GM21390 (cell line): ENCODE measurements at regions not wholly inside any gene's neighbourhood (a gene's known extent, or its start where the extent isn't known, plus 50 kb on each side); places are given as distances from the start of the nearest gene placed in this dataset.
"Not testable (repeated sequence)": the region's sequence is repeated elsewhere in the genome, so short reads cannot be mapped to it uniquely, and the experiment has no call there.

Source experiments
- ATAC-seq: cut with Tn5 transposase; IDR thresholded peaks from one replicate; pipeline ENCODE4 v1.9.1; 2021; ENCODE audit not compliant: unreplicated experiment

DNA sequence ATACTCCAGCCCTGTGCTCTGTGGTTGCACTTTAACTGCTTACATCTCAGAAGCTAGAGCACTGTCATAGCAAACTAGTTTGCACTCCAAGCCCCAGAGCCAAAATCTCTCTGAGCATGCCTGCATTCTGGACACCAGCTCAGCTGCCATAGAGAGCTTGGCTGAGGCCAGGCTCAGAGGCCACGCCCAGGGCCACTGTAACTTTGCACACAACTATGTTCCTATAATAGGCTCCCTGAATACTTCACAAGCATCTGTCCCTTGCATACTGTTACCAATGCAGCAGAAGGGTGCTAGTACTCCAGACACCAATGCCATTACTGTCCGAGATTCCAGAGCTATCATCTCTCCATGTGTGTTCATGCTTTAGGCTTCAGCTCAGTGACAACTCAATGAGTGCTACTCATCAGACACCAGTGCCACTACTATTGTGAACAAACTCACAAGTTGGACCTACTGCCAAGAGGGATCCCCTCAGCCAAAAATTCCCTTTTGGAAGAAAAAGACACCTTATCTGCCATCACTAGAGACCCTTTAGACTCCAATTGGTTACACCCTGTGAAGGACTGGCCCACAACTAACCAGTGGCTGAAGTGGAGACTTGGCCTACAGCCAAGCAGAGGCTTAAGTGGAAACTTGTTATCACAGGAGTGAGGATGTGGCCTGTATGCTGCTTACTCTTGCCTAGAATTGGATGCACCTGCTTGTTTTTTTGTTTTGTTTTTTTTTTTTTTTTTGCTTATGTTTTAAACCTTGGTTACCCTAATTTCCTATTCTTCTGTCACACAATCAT lies 211.6 kb upstream of the MAGI2 start:
- no peak for ATAC-seq

DNA sequence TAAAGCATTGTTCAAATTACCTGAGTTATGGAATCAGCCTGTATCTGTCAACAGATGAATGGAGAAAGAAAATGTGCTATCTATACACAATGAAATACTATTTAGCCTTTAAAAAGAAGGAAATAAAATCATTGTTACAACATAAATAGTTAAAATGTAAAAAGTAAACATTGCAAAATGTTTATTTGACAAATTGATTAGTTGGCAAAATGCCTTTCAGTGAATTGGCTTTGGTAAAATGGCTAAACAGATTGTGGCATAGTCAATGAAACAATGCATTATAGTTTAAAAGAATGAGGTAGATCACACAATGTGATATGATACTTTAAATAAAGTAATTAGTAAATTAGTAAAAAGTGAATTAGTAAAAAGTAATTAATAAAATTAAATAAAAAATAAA lies 204.8 kb upstream of the MAGI2 start:
- no peak for ATAC-seq

DNA sequence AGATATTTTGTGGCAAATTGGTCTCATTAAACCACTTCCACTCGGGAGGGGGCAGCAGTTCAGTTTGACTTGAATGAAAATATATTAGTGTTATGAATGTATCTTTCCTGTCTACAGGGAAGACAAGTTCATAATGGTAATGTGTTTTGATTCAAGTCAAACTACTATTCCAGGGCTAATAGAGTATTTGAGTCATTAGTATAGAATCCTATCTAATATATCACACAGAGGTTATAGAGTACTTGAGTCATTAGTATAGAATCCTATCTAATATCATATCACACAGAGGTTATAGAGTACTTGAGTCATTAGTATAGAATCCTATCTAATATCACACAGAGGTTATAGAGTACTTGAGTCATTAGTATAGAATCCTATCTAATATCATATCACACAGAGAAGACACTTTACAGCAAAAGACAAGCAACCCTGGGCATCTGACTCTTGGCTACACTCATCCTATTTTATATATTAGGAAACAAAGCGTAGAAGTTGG lies 199.7 kb upstream of the MAGI2 start:
- ATAC-seq: no peak

DNA sequence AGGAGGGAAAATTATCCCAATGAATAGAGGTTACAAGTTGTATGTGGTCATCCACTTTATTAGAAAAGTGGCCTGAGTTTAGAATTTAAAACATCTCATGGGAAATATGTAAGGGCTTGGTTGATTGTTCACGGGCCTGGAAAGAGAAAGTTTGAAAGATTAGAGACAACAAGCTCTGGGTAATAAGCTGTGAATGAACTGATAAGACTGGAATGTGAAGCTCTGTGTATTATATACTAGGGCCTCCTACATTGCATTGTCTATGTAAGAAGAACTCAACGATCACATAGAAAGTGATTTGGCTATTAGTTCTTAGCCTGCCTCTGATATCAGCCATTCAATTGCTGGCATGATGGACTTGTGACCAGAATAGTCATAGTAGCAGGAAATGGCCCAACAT lies 199.2 kb upstream of the MAGI2 start:
- no peak for ATAC-seq

DNA sequence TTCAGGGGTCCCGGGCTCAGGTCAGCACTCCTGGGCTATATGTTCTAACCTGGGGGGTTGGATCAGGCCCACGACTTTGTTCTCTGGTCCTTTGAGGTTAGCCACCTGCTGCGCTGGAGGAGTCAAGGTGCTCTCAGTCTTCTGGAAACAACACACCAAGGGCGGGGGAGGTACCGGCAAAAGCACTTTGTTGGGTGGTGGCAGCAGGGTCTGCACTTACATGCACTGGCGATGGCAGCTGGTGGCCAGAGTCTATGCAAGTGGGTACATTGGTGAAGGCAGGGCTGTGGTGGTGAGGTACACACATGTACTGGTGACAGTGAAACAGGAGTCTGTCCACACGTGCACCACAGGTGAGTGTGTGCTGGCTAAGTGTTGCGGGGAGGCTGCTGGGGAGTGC lies 194.2 kb upstream of the MAGI2 start:
- no peak for ATAC-seq

DNA sequence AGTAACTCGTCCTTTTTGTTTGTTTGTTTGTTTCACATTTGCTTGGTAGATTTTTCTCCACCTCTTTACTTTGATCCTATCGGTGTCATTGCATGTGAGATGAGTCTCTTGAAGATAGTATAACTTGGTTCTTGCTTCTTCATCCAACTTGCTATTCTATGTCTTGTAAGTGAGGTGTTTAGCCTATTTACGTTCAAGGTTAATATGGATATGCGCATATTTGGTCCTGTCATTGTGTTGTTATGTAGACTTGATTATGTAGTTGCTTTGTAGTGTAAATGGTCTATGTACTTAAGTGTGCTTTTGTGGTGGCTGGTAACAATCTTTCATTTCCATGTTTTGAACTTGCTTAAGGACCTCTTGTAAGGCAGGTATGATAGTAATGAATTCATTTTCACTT lies 192.8 kb upstream of the MAGI2 start:
- ATAC-seq: no peak

DNA sequence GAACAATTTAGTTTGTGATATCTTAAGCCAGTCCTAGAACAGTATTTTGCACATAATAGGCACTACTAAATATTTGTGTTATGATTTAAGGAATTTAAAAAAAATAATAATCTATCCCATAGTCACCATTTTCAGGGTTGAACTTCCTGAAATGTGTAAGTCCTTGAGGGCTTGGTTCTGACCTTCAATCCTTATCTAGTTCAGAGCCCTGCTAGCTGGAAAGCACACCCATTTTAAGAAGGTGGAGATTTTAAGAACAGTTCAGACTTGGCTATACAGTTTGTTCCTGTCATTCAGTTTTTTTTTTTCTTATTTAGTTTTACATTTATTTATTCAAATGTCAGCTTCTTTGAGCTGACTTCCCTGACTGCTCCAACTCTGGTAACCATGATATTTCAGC lies 183.4 kb upstream of the MAGI2 start:
- ATAC-seq: no peak

DNA sequence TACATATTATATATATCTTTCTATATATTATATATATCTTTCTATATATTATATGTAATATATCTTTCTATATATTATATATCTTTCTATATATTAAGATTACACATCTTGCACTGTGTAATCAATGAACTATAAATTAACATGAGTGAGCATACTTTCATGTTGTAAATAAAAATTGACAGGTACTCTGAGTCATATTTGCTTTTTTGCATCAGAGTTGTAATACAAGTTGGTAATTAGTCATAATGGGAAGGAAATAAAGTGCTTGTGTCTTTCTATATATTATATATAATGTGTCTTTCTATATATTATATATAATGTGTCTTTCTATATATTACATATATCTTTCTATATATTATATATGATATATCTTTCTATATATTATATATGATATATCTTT lies 172.5 kb upstream of the MAGI2 start:
- not testable (repeated sequence) for ATAC-seq

DNA sequence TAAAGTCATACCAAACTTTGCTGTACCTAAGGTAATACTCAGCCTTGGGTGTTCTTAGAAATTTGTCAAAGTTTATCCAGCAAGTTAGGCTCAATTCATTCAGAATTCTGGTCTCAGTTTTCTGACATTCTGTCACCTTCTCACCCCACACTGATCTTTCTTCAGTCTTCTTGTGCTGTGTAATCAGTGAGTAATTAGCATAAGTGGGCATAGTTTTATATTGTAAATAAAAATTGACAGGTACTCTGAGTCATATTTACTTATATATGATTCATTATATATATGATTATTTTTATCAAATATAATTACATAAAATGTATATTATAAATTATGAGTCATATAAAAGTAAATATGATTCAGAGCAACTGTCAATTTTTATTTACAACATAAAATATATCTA lies 170.9 kb upstream of the MAGI2 start:
- no peak for ATAC-seq

DNA sequence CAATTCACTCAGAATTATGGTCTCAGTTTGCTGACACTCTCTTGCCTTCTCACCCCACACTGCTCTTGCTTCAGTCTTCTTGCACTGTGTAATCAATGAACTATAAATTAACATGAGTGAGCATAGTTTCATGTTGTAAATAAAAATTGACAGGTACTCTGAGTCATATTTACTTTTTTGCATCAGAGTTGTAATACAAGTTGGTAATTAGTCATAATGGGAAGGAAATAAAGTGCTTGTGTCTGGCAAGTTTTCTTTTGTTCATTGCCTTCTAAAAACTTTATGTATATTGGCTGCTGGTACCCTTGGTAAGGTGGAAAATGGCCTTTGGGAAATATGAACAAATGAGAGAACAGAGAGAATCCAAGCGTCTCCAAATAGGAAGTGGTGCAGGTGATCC lies 169.3 kb upstream of the MAGI2 start:
- ATAC-seq: no peak

DNA sequence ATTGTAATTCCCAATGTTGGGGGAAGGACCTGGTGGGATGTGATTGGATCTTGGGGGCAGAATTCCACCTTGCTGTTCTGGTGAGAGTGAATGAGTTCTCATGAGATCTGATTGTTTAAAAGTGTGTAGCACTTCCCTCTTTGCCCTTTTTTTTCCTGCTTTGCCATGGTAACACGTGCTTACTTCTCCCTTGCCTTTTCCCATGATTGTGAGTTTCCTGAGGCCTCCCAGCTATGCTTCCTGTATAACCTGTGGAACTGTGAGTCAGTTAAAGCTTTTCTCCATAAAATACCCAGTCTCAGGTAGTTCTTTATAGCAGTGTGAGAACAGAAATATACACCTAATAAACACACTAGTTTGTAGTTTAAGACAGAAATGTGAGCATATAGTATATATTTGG lies 166.8 kb upstream of the MAGI2 start:
- no peak for ATAC-seq

DNA sequence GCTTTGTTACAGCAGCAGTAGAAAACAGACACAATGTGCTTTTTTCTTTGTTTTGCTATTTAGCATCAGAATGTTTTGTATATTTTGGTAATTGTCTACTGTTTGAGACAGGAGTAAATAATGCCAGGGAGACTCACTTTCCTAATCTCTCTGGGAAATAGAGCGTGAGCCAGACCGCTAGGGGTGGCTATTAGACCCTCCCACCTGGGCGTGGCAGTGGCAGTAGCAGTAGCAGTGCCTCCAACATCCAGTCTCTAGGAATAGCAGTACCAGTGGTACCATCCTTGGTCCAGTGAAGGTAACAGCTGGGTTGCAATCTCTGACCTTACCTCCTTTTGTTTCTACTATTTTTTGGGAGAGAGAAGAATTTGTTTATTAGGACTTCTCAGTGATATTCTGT lies 165.7 kb upstream of the MAGI2 start:
- no peak for ATAC-seq

DNA sequence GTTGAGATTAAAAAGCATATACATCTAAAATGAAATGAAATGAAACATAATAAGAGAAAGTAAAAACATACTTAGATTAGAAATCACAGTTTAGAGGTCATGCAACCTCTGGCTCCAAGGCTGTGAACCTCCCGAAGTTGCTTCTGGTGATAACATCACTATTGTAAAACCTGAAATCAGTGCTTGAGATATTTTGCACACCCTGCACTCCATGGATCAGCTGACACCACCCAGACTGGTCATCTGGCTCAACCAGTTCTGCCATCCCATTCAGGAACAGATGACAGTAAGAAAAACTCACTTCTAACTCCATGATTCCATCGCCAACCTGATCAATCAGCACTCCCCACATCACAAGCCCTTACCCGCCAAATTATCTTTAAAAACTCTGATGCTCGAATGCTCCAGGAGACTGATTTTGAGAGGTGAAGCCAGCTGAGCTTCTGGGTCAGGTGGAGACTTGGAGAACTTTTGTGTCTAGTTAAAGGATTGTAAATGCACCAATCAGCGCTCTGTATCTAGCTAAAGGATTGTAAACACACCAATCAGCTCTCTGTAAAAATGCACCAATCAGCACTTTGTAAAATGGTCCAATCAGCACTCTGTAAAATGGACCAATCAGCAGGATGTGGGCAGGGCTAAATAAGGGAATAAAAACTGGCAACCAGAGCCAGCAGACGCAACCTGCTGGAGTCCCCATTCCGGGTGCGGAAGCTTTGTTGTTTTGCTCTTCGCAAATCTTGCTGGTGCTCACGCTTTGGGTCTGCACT lies 162.6 kb upstream of the MAGI2 start:
- ATAC-seq: no peak

DNA sequence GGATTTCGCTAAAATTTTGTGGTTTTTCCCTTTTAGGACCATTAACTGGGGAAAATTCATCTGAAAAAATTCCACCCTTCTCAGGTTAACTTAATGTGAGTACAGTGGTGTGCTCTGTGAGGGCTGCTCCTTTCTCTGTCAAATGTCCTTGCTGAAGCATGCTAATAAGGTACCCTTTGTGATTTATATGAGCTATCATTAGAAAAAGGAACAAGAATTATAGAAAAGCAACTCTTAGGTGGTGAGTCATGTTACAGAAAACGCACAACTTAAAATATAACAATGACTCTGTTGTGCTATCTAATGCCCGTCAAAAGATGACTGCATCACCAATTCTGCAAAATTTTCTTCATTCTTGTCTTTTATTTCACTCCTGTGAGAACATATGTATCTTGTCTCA lies 162.0 kb upstream of the MAGI2 start:
- ATAC-seq: no peak

DNA sequence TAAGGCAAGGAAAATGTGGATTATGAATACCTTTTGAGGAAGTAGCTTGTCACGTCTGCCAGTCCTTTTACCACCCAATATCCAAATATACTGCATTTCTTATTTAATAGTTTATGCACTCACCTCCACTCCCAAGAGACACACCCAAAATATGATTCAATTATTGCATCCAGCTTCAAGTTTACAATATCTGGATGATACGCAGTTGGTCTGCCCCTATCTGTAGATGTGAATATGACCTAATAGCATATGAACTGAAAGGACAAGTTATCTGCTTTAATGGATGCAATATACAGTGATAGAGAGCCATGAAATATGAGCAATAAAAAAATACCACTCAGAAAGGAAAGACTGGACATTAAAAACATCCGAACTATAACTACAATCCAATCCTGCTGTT lies 159.4 kb upstream of the MAGI2 start:
- no peak for ATAC-seq

DNA sequence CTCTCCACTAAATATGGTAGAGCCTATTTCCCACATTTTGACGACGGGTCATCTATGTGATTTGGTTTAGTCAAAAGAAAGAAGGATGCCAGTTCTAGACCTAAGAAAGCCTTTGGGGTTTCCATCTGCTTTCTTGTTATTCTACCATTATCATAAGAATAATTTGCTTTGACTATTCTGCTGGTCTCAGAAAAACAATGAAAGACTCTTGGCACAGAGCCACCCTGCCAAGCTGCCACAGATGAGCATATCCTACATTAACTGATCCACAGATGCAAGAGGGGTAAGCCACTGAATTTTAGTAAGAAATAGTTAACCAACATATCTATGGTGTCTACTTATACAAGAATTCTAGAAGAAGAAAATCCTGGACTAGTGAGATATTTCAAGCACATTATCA lies 158.6 kb upstream of the MAGI2 start:
- ATAC-seq: no peak

DNA sequence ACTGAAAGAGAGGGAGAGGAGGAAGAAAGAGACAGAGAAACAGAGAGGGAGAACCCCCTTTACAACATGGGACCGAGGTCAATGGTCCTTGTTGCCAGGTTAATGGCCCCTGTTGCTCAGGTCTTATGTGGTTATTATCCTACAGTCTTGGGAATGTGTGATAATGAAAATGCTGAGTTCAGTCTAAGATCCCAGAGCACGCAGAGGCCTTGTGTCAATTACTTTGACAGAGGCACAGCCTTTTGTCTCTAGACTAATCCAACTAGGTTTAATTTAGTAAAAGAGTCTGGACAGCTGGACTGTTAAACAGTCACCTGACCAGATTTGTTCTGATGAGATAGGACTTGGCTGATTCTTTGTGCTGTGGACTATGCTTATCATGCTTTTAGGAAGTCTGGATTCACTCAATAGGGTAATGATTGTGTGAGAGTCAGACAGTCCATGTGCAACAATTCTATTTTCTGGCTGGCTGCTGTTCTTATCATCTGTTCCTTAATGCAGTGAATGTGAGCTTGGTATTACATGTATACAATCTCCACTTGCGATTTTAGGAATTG lies 157.4 kb upstream of the MAGI2 start:
- ATAC-seq: no peak

DNA sequence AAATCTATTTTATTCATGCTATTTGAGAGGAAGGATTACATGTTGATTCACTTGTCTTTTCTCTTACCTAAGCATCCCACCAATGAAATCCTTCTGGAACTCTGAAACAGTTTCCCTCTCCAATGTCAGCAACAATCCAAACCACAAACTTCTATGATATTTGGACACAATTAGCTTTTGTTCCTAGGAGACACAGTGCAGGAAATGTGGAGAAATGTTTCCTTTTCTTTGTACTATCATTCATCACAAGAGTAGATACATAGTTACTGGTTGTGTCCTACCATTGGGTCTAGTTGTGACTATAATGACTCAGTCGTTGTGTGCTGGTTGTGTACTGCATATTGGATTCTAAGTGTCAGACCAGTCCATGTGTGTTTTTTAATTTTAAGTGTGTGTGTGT lies 156.8 kb upstream of the MAGI2 start:
- ATAC-seq: no peak

DNA sequence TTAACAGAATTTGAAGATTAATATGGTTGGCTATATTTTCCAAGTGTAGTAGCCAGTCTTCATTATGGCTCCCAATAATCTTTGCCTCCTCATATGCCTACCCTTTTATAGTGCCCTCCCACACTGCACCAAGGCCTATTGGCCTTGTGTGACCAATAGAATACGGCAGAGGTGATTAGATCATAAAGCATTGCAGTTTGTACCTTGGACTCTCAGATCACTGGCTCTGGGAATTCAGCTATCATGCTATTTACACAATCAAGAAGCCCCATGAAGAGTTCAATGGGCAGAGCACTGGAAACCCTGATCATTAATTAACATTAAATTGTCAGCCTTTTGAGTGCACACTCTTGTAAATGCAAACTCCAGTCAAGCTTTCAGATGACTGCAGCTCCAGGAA lies 154.5 kb upstream of the MAGI2 start:
- ATAC-seq: no peak

DNA sequence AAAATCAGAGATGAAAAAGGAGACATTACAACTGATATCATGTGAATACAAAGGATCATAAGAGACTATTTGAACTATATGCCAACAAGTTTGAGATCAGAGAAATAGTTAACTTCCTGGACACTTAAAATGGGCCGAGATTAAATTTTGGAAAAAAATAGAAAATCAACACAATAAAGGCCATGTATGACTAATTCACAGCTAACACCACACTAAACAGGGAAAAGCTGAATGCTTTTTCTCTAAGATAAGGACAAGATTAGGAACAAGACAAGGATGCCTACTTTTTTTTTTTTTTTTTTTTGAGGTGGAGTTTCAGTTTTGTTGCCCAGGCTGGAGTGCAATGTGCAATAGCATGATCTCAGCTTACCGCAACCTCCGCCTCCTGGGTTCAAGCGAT lies 151.4 kb upstream of the MAGI2 start:
- ATAC-seq: no peak

DNA sequence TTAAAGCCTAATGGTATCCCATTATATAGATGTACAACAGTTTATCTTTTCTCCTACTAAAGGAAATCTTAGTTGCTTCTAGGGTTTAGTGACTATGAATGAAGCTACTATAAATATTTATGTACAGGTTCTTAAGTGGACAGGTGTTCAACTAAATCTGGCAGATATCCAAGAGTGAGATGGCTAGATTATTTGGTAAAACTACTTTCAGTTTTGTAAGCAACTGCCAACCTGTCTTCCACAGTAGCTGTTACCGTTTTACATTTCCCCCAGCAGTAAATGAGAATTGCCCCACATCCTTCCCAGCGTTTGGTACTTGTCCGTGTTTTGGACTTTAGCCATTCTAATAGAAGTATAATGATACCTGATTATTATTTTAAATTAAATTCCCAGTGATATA lies 144.9 kb upstream of the MAGI2 start:
- ATAC-seq: no peak

DNA sequence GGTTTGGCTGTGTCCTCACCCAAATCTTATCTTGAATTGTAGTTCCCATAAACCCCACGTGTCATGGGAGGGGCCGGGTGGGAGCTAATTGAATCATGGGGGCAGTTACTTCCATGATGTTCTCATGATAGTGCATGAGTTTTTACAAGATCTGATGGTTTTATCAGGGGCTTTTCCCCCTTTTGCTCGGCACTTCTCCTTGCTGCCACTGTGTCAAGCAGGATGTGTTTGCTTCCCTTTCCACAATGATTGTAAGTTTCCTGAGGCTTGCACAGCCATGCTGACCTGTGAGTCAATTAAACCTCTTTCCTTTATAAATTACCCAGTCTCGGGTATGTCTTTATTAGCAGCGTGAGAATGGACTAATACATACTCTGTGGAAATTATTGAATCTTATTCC lies 141.2 kb upstream of the MAGI2 start:
- ATAC-seq: not testable (repeated sequence)
